HG02678 (cell line): ENCODE measurements at regions not wholly inside any gene's neighbourhood (a gene's known extent, or its start where the extent isn't known, plus 50 kb on each side); places are given as distances from the start of the nearest gene placed in this dataset.
"Not testable (repeated sequence)": the region's sequence is repeated elsewhere in the genome, so short reads cannot be mapped to it uniquely, and the experiment has no call there.

Experiments
- ATAC-seq: cut with Tn5 transposase; IDR thresholded peaks from one replicate; pipeline ENCODE4 v1.9.1; 2021; ENCODE audit warnings: mild to moderate bottlenecking, moderate library complexity; ENCODE audit not compliant: unreplicated experiment

GRCh38 chr13:84816567-84817105, 934.4 kb upstream of the SLITRK1 start:
- ATAC-seq: no peak

DNA sequence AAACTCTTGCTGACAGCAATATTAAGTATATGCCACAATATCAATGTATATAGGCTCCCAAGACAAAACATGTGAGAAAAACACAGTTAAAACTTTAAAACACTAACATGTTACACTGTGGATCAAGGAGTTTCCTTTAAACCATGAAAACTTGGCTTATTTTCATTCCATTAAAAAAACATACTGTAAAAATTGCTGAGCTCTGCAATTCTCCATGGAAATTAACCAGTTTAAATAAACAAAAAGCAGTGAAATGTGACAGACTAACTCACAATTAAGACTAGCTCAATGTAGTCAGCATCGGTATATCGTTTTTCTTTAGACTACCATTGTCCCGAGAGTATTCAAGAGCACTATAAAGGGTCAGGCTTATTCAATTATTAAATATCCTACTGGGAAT, 930.5 kb upstream of the SLITRK1 start:
- ATAC-seq: no peak

GRCh38 chr13:84812078-84812477, 929.8 kb upstream of the SLITRK1 start:
- no peak for ATAC-seq

DNA sequence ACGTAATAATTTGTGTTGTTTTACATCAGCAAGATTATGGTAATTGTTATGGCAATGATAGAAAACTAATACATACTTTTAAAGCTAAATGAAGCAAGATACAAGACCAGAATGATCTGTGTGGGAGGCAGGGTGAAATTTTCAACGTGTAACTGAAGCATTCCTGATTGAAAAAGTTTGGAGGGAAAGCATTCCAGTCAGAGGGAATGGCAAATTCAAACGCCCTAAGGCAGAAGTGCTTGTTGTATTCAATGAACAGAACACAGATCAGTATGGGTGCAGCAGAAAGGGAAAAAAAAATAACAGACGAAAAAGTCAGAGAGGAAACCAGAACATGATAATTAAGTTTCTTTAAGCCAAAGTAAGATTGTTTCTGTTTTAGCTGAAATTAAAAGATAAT, 928.5 kb upstream of the SLITRK1 start:
- ATAC-seq: no peak

- ATAC-seq: no peak
Measured at GRCh38 chr13:84802073-84802472, 919.8 kb upstream of the SLITRK1 start.

DNA sequence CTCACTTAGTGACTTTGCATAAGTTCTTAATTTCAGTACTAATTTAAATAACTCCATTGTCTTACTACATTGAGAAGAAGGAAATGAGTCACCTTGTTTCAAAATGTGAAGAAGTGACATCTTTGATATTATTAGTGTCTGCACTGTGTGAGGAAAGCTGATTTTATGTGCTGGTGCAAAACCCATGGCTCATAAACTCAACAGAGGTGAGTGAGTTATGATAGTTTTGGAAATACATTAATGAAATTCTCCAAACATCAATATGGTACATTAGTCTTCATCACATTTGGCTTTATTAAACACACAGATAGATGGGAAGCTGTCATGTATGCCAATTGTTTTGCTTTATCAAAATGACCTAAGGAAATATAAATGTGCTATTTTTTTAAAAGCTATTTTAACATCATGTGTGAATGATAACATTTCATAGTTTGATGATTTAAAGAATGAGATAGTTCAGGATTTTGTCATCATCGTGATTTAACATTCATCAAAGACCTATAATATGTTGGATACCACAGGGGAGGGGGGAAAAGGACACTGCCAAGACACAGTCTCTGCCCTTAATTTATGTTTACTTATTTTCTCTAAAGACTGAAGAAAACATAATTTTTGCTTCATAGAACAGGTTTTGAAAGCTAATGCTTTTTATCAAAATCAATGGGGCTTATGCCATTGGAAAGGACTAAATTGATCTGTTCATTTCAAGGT, 902.3 kb upstream of the SLITRK1 start:
- ATAC-seq: no peak

DNA sequence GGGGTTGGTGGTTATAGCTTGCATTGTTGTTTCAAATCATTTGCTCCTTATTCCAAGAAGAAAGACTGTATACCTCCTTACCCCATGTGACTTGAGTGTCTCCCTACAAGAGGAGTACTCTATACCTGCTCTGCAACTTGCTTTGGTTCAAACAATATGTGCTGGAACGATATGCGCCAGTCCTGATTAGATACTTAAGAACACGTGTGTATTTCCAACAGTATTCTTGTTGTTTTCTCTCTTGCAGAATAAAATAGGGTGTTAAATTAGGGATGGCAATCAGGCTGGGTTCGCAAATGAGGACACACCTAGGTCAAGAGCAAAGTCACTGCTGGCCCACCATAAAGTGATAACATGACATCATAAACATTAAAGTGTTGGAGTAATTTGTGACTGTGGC, 895.0 kb upstream of the SLITRK1 start:
- ATAC-seq: no peak

DNA sequence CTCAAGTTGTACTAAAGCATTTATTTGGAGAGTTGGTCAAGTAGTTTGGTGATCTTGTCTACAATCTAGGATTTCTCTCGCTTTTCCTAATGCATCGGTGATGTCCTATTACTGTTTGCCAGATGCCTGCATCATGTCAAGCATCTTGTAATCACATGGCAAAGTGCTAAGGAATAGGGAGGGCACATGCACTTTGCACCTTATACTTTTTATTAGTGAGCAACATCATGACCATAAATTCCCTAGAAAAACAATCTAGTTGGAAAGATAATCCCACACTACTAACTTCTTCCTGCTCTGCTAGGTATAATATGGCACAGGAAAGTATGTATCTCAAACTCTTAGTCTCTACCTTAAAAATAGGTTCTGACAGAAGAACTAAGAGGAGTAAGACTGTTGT, 894.3 kb upstream of the SLITRK1 start:
- no peak for ATAC-seq

DNA sequence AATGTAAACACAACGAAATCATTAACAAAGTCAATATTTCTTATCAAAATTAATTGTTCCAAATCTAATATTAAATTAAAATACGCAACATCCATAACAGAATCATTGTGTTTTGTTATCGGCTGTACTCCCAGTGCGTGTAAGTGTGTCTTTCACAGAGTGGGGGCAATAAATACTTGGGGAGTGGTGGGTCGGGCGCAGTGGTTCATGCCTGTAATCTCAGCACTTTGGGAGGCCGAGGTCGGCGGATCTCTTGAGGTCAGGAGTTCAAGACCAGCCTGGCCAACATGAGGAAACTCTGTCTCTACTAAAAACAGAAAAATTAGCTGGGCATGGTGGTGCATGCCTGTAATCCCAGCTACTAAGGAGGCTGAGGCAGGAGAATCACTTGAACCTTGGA, 893.6 kb upstream of the SLITRK1 start:
- ATAC-seq: not testable (repeated sequence)

DNA sequence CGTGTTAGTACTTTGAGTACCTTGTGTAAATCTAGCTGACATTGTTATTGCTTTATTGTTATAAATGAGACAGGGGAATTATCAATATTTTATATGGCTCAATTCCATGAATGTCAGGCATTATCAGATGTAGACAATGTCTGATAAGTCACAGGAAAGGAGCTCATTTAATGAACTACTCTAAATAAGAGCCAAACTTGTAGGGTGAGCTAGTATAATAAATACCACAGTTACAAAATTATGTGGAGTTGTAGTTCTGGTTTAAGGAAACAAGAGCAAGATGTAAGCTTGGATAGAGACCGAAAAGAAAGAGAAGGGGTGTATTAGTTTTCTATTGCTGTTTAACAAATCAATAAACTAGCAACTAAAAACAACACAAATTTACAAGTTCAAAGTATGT, 891.8 kb upstream of the SLITRK1 start:
- no peak for ATAC-seq

DNA sequence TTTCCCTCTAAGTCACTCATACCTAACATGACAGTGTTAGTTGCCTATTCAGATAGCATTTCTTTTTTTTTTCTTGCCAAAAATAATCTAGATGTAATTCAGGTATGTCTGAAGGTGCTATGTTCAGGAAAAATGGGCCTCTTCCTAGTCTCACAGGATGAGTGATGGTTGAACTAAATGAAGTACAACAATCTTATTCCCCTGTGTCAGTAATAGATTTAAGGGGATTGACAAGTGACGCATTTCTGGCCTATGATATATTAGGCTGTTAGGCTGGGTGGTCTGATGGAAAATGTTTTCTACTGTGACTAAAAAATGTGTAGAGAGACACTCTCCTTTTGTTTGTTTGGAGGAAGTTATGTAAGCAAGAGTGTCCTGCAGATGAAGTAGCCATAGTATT, 878.7 kb upstream of the SLITRK1 start:
- ATAC-seq: no peak

- no peak for ATAC-seq
Measured at GRCh38 chr13:84749126-84749525, 866.9 kb upstream of the SLITRK1 start.

- no peak for ATAC-seq
Measured at GRCh38 chr13:84745051-84745551, 862.8 kb upstream of the SLITRK1 start.

GRCh38 chr13:84744203-84744602, 861.9 kb upstream of the SLITRK1 start:
- no peak for ATAC-seq

DNA sequence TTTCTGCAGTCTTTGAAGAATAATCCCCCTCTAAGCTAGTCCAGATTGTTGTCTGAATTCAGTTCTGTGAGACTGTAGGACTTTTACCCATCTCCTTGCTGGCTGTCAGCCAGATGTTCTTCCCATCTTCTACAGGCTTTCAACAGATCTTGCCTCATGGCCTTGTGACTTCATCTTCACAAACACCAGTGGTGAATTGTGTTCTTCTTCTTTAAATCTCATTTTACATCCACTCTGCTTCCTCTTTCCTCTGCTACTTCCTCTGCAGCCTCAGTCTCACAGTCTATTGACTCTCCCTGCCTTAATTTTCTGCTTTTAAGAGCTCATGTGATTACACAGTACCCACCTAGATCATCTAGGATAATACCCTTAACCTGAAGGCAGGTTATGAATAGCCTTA, 859.0 kb upstream of the SLITRK1 start:
- no peak for ATAC-seq

DNA sequence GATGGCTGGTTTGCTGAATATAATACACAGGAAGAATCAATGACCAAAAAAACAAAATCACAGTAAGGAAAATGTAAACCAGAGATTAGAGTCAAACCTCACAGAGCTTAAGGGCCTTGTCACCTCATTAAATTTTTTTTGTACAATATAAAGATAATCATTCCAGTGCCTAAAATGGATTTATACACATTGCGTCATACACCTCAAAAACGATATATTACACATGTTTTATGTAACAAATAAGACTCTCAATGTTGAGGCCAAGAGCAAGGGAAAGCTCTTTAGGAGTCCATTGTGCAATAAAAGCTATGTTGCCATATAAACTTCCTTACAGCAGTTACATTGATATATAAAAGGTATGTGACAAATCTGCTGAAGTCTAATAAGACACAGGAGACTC, 856.7 kb upstream of the SLITRK1 start:
- no peak for ATAC-seq

- no peak for ATAC-seq
Measured at GRCh38 chr13:84737661-84738060, 855.4 kb upstream of the SLITRK1 start.

DNA sequence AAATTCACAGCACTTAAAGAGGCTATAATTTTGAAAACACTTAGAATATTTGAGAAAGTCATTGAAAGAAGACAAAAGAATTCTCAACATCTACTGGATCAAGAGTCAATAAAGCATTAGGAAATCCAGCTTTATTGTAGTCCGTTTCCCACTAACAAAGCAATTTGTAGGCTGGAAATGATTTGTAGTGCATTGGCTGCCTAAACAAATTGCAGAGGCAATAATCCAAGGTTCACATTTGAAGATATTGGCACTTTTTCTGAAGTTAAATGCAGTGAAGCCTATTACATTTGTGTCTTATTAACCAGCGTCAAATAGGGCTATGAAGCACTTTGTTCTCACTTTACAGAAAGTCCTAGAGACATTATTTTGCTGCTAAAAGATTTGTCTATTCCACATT, 848.1 kb upstream of the SLITRK1 start:
- no peak for ATAC-seq

DNA sequence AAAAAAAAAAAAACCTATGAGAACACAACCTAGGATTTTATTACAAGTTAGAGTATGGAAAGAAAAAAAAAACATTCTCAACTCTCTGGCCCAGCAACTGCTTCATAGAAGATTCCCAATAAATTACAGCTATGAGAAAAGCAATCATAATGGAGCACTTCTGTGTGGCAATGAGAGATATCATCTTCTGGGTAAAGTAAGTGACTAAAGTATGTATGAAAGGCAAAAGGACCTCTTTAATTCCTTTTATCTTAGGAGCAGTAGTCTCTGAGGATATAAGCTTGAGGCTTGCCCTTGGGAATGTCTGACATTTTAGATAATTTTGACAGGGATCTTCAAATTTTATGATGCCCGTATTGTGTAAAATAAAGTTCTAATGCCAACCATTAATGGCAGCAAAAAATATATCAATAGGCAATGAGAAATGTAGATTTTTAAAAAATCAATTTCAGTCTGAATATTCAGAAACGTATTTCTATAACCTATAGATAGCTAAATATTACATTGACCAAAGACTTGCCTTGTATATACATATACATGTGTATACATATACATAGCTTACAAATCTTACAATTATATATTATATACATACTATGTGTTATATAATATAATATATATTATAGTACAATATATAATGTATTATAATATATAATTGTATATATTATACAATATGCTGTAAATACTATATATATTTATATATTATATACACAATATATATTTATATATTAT, 823.9 kb upstream of the SLITRK1 start:
- ATAC-seq: no peak

GRCh38 chr13:84702174-84702573, 819.9 kb upstream of the SLITRK1 start:
- no peak for ATAC-seq

DNA sequence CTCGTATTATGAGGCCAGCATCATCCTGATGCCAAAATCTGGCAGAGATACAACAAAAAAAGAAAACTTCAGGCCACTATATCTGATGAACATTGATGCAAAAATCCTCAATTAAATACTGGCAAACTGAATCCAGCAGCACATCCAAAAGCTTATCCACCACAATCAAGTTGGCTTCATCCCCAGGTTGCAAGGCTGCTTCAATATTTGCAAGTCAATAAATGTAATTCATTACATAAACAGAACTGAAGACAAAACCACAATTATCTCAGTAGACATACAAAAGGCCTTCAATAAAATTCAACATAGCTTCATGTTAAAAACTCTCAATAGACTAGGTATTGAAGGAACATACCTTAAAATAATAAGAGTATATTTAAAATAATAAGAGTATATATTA, 815.3 kb upstream of the SLITRK1 start:
- not testable (repeated sequence) for ATAC-seq

DNA sequence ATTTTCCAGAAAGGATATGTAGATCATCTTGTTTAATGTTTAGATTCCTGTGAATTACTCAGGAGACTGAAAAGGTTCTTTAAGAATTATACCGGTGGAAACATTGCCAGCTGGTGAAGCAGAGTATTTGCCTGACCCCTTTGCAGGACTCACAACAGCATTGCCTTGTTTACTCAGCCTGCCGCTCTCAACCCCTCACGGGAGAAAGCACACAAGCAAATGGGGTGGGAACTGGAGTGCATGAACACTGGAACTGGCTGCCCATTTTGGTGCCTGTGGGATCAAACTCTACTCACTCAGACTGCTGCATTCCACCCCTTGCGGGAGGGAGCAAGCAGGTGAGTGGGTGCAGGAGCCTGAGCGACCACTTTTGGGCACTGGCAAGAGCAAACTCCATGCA, 804.7 kb upstream of the SLITRK1 start:
- no peak for ATAC-seq
